ENCODE measurements at regions not wholly inside any gene's neighbourhood (a gene's known extent, or its start where the extent isn't known, plus 50 kb on each side); places are given as distances from the start of the nearest gene placed in this dataset.

- CTCF ChIA-PET: no interaction called here
- no peak overlapping the region for H3K27ac ChIP-seq
- POLR2A ChIA-PET (ENCODE audit: low non-redundant PET): no interaction called here
- no peak for TF ChIP-seq CTCF (conservative IDR thresholded peaks at IDR 0.05; ENCODE audit: low read depth)
- no peak for DNase-seq (ENCODE audit: low spot score)
Observed at GRCh38 chr17:33936764-33937163, 318.3 kb upstream of the CCL2 start.

- ChIA-PET CTCF (interaction anchor here (0.6 kb wide), 1 partner anchor 68 kb away, joined by 4 read pairs; no protein-coding TSS in a partner anchor), POLR2A (ENCODE audit: low non-redundant PET) (no interaction called here)
- H3K27ac ChIP-seq: no peak overlapping the region
- TF ChIP-seq CTCF (conservative IDR thresholded peaks at IDR 0.05; ENCODE audit: low read depth): no peak
- DNase-seq (ENCODE audit: low spot score): no peak
Observed at GRCh38 chr17:33939959-33940358, 315.1 kb upstream of the CCL2 start.

- no peak for DNase-seq (ENCODE audit: low spot score)
- ChIA-PET CTCF (interaction anchor here (0.6 kb wide), 1 partner anchor 67 kb away, joined by 4 read pairs; no protein-coding TSS in a partner anchor), POLR2A (ENCODE audit: low non-redundant PET) (no interaction called here)
- H3K27ac ChIP-seq: no peak overlapping the region
- TF ChIP-seq CTCF (conservative IDR thresholded peaks at IDR 0.05; ENCODE audit: low read depth): no peak
Observed at GRCh38 chr17:33940769-33941370, 314.2 kb upstream of the CCL2 start.

- DNase-seq (ENCODE audit: low spot score): no peak
- H3K27ac ChIP-seq: no peak overlapping the region
- POLR2A ChIA-PET (ENCODE audit: low non-redundant PET): no interaction called here
- CTCF ChIA-PET: no interaction called here
- TF ChIP-seq CTCF (conservative IDR thresholded peaks at IDR 0.05; ENCODE audit: low read depth): no peak
Observed at GRCh38 chr17:33941744-33942143, 313.3 kb upstream of the CCL2 start.

- no peak overlapping the region for H3K27ac ChIP-seq
- TF ChIP-seq CTCF (conservative IDR thresholded peaks at IDR 0.05; ENCODE audit: low read depth): no peak
- CTCF ChIA-PET: no interaction called here
- no peak for DNase-seq (ENCODE audit: low spot score)
- POLR2A ChIA-PET (ENCODE audit: low non-redundant PET): no interaction called here
Observed at GRCh38 chr17:33942414-33942813, 312.7 kb upstream of the CCL2 start.

GRCh38 chr17:33944412-33944811, 310.7 kb upstream of the CCL2 start:
- CTCF ChIA-PET: no interaction called here
- no peak overlapping the region for H3K27ac ChIP-seq
- DNase-seq (ENCODE audit: low spot score): no peak
- POLR2A ChIA-PET (ENCODE audit: low non-redundant PET): no interaction called here
- no peak for TF ChIP-seq CTCF (conservative IDR thresholded peaks at IDR 0.05; ENCODE audit: low read depth)
